Mammary epithelial cell (primary cell): ENCODE measurements at regions not wholly inside any gene's neighbourhood (a gene's known extent, or its start where the extent isn't known, plus 50 kb on each side); places are given as distances from the start of the nearest gene placed in this dataset.

Source experiments
- CTCF ChIP-seq, 2 donors: IDR thresholded peaks in 1 of 2; conservative IDR thresholded peaks in 1 of 2; 2 replicates each; pipeline ENCODE4 v1.5.1; 2011 to 2012; ENCODE audit warnings: inconsistent platforms in 2 of 2, low read length in 2 of 2, mild to moderate bottlenecking in 2 of 2, control low read depth in 1 of 2, low read depth in 1 of 2; ENCODE audit not compliant: insufficient read depth in 1 of 2; ENCODE audit errors: extremely low read depth in 1 of 2
- EZH2 ChIP-seq: IDR thresholded peaks from 2 replicates; pipeline ENCODE4 v1.6.1; 2012; ENCODE audit warnings: low read length, inconsistent platforms, borderline replicate concordance

DNA sequence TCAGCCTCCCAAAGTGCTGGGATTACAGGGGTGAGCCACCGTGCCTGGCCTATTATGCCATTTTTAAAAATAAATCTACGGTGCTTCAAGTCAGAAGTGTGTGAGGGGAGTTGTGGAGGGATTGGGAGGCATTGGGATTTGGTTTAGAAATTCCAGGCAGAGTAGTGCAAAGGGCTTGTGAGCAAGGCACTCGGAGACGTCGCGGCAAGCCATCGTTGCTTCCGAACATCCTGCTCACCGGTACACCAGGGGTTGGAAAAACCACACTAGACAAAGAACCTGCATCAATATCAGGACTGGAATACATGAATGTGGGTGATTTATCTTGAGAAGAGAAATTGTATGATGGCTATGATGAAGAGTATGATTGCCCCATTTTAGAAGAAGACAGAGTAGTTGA is 227.0 kb downstream of the ALG10 start:
- no peak for TF ChIP-seq CTCF (conservative IDR thresholded peaks at IDR 0.05 in 1 of 2, IDR thresholded peaks at IDR 0.05 in 1 of 2; ENCODE audit: extremely low read depth in 1 of 2, insufficient read depth in 1 of 2, low read depth in 1 of 2, low read length in 2 of 2)
- no peak for TF ChIP-seq EZH2
